Panc1 (cell line): ENCODE measurements at regions not wholly inside any gene's neighbourhood (a gene's known extent, or its start where the extent isn't known, plus 50 kb on each side); places are given as distances from the start of the nearest gene placed in this dataset.

ENCODE experiments used
- ATAC-seq: fragments of 200-7000 bp; cut with Tn5 transposase; 2 replicates; pipeline ENCODE4 v1.9.1; 2020; ENCODE audit warnings: mild to moderate bottlenecking, moderate library complexity
- BruUV-seq: library from RNA; stranded (reverse); fragments of 400-500 nt; replicated peaks from 2 replicates; lab custom pipeline; 2021; lab: Mats Ljungman, UMichigan
- CTCF ChIA-PET: fragments of 300-600 bp; sonication (Branson Sonifier 250); formaldehyde crosslinking; loops from one replicate; lab custom pipeline; 2022; ENCODE audit warnings: antibody characterized with exemption; lab: Charles Lee
- POLR2A ChIA-PET: fragments of 300-600 bp; sonication (Branson Sonifier 250); formaldehyde crosslinking; loops from one replicate; lab custom pipeline; 2022; ENCODE audit warnings: antibody characterized with exemption; lab: Charles Lee
- DNase-seq: peaks from one replicate; pipeline ENCODE4 v3.0.0-alpha.2; 2010; ENCODE audit warnings: low read depth, low spot score
- H3K27ac ChIP-seq: 2 replicates; pipeline ENCODE4 v1.5.1; 2011; ENCODE audit warnings: mild to moderate bottlenecking, low read length, inconsistent platforms
- H3K27me3 ChIP-seq: fragments of 200-500 bp; sonication (Bioruptor generic); 2 replicates; pipeline ENCODE4 v1.6.0; 2014; ENCODE audit warnings: low read length, inconsistent platforms; ENCODE audit not compliant: control insufficient read depth, insufficient read depth
- H3K36me3 ChIP-seq: fragments of 200-500 bp; sonication (Bioruptor generic); 2 replicates; pipeline ENCODE4 v1.5.1; 2014; ENCODE audit warnings: inconsistent platforms, mild to moderate bottlenecking, low read length, moderate library complexity; ENCODE audit not compliant: control insufficient read depth, insufficient read depth
- H3K4me1 ChIP-seq: 2 replicates; pipeline ENCODE4 v1.5.1; 2011; ENCODE audit warnings: inconsistent platforms, mild to moderate bottlenecking, low read length, moderate library complexity; ENCODE audit not compliant: control insufficient read depth, insufficient read depth
- H3K4me3 ChIP-seq, 2 experiments: 2 replicates each; pipeline ENCODE4 v1.5.1; 2011 to 2012; ENCODE audit warnings: low read depth in 2 of 2, low read length in 2 of 2, mild to moderate bottlenecking in 2 of 2, inconsistent platforms in 1 of 2, moderate library complexity in 1 of 2
- H3K9me3 ChIP-seq: fragments of 200-500 bp; sonication (Bioruptor generic); 2 replicates; pipeline ENCODE4 v1.5.1; 2014; ENCODE audit warnings: low read depth, mild to moderate bottlenecking, inconsistent platforms, low read length, moderate library complexity; ENCODE audit not compliant: control insufficient read depth, insufficient read depth
- POLR2AphosphoS5 ChIP-seq: IDR thresholded peaks from 2 replicates; pipeline ENCODE4 v1.6.1; 2012; ENCODE audit warnings: mild to moderate bottlenecking, low read depth, low read length, moderate library complexity
- SIN3A ChIP-seq: IDR thresholded peaks from 2 replicates; pipeline ENCODE4 v1.6.1; 2012; ENCODE audit warnings: low read depth, mild to moderate bottlenecking, low read length, moderate library complexity, borderline replicate concordance; ENCODE audit not compliant: insufficient read depth
- TCF7L2 ChIP-seq: IDR thresholded peaks from 2 replicates; pipeline ENCODE4 v1.6.1; 2011; ENCODE audit warnings: mild to moderate bottlenecking, low read depth, low read length, inconsistent platforms
- in situ Hi-C: cut with HindIII; loops from 2 replicates; pipeline ENCODE4 v1.10.0; 2016; ENCODE audit warnings: low sequenced_read_pairs, low pct_unique_long_range_greater_than_20kb
- intact Hi-C: fragments of 100-400 bp; cut with micrococcal nuclease; formaldehyde crosslinking; loops from one replicate; pipeline ENCODE4 v1.10.0; 2022; ENCODE audit not compliant: unreplicated experiment
- TF ChIP-seq, protein P1 (sequence below), 2 experiments: IDR thresholded peaks; 2 replicates each; pipeline ENCODE4 v1.6.1; 2011 to 2012; ENCODE audit warnings: low read depth in 2 of 2, control low read depth in 1 of 2, low read length in 1 of 2, mild to moderate bottlenecking in 1 of 2, moderate library complexity in 1 of 2; ENCODE audit not compliant: insufficient read depth in 1 of 2
- TF ChIP-seq, protein P2 (sequence below): fragments of 450-650 bp; IDR thresholded peaks from 2 replicates; pipeline ENCODE4 v1.5.1; 2017; ENCODE audit warnings: mild to moderate bottlenecking

DNA sequence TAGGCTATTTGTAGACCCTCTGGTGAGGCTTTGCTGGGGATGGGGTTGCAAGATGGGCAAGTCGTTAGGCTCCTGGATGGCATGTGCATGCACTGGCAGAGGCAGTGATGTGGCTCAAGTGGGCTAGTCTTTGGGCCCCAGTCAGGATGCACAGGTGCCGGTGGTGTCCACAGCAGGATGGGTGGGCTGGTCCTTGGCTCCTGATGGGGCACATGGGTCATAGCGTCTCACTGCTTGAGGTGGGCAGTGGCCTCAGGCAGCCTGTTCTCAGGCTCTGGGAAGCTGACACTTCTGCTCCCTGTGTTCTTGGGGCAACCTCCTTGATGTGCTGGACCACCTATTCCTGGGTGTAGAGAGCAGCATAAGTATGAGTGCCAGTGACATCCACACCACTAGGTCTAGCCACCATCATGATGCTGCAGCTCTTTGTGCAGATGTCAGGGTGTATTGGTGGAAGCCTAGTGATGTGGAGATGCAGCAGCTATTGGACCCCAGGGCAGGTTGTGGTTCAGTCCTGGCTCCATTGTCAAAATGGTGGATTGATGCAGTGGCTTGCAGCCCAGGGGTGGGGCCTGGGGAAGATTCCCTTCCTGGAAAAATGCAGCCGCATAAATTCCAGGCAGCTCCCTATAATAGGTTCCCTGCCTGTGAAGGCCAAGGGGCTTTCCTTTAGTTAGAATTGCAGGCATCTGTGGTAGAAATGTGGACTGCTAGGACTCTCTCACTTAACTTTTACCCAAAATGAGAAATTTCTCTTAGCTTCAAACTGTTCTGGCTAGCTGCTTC, 742.5 kb upstream of the MDGA2 start:
- CTCF ChIA-PET: no interaction called here
- TF ChIP-seq TCF7L2 (no peak), SIN3A (no peak), POLR2AphosphoS5 (no peak)
- TF ChIP-seq, protein P1, sequence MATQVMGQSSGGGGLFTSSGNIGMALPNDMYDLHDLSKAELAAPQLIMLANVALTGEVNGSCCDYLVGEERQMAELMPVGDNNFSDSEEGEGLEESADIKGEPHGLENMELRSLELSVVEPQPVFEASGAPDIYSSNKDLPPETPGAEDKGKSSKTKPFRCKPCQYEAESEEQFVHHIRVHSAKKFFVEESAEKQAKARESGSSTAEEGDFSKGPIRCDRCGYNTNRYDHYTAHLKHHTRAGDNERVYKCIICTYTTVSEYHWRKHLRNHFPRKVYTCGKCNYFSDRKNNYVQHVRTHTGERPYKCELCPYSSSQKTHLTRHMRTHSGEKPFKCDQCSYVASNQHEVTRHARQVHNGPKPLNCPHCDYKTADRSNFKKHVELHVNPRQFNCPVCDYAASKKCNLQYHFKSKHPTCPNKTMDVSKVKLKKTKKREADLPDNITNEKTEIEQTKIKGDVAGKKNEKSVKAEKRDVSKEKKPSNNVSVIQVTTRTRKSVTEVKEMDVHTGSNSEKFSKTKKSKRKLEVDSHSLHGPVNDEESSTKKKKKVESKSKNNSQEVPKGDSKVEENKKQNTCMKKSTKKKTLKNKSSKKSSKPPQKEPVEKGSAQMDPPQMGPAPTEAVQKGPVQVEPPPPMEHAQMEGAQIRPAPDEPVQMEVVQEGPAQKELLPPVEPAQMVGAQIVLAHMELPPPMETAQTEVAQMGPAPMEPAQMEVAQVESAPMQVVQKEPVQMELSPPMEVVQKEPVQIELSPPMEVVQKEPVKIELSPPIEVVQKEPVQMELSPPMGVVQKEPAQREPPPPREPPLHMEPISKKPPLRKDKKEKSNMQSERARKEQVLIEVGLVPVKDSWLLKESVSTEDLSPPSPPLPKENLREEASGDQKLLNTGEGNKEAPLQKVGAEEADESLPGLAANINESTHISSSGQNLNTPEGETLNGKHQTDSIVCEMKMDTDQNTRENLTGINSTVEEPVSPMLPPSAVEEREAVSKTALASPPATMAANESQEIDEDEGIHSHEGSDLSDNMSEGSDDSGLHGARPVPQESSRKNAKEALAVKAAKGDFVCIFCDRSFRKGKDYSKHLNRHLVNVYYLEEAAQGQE (IDR thresholded peaks at IDR 0.05; ENCODE audit: insufficient read depth in 1 of 2, low read depth in 2 of 2, low read length in 1 of 2): no peak
- TF ChIP-seq, protein P2, sequence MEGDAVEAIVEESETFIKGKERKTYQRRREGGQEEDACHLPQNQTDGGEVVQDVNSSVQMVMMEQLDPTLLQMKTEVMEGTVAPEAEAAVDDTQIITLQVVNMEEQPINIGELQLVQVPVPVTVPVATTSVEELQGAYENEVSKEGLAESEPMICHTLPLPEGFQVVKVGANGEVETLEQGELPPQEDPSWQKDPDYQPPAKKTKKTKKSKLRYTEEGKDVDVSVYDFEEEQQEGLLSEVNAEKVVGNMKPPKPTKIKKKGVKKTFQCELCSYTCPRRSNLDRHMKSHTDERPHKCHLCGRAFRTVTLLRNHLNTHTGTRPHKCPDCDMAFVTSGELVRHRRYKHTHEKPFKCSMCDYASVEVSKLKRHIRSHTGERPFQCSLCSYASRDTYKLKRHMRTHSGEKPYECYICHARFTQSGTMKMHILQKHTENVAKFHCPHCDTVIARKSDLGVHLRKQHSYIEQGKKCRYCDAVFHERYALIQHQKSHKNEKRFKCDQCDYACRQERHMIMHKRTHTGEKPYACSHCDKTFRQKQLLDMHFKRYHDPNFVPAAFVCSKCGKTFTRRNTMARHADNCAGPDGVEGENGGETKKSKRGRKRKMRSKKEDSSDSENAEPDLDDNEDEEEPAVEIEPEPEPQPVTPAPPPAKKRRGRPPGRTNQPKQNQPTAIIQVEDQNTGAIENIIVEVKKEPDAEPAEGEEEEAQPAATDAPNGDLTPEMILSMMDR: no peak
- no peaks in the 10 kb centered on the region for H3K9me3 ChIP-seq
- H3K4me1 ChIP-seq: no peaks in the 10 kb centered on the region
- no peak overlapping the region for H3K27ac ChIP-seq
- H3K27me3 ChIP-seq: no peaks in the 10 kb centered on the region
- in situ Hi-C loops (no loop called here), intact Hi-C loops (no loop called here)
- ATAC-seq (no peak), DNase-seq (no peak)
- no TSS peak for BruUV-seq
- POLR2A ChIA-PET: no interaction called here
- no peaks in the 10 kb centered on the region for H3K36me3 ChIP-seq
- H3K4me3 ChIP-seq: no peak overlapping the region

DNA sequence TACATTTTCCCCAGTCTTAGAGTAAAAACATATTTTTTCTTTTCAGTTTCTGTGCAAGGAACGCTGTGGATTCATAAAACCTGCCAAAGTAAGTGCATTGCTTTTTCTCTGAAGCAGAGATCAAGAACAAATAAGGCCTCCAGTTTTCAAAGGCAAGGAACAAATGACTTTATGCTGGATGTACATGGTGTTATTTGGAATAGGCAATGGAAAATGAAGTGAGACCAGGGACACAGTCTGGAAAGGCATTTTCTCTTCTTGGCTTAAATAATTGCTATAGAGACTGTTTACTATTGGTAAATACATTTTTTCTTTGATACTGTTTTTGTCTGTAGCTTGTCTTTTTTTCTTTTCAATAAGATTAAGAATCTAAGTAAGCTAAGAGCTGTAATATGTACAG, 725.9 kb upstream of the MDGA2 start:
- H3K36me3 ChIP-seq: no peaks in the 10 kb centered on the region
- no peaks in the 10 kb centered on the region for H3K27me3 ChIP-seq
- intact Hi-C loops: no loop called here
- H3K27ac ChIP-seq: no peak overlapping the region
- ChIA-PET CTCF (no interaction called here), POLR2A (no interaction called here)
- in situ Hi-C loops: no loop called here
- no peak overlapping the region for H3K4me3 ChIP-seq
- no peaks in the 10 kb centered on the region for H3K9me3 ChIP-seq
- DNase-seq (no peak), ATAC-seq (no peak)
- no peaks in the 10 kb centered on the region for H3K4me1 ChIP-seq
- TF ChIP-seq, protein P2: no peak
- TF ChIP-seq POLR2AphosphoS5 (no peak), TCF7L2 (no peak), SIN3A (no peak)
- TF ChIP-seq, protein P1 (IDR thresholded peaks at IDR 0.05; ENCODE audit: insufficient read depth in 1 of 2, low read depth in 2 of 2, low read length in 1 of 2): no peak
- no TSS peak for BruUV-seq
